Left ventricle myocardium inferior (tissue), 1 donor: ENCODE measurements at regions not wholly inside any gene's neighbourhood (a gene's known extent, or its start where the extent isn't known, plus 50 kb on each side); places are given as distances from the start of the nearest gene placed in this dataset.
A peak's percentile ranks its signal among the peaks of the same experiment; 100 is the strongest.

Source experiments
- DNase-seq: peaks from one replicate; pipeline ENCODE4 v3.0.0-alpha.2; 2020
- H3K27ac ChIP-seq: fragments of 200-600 bp; replicated peaks from 2 replicates; pipeline ENCODE4 v1.8.0; 2021
- H3K27me3 ChIP-seq: fragments of 200-600 bp; 2 replicates; pipeline ENCODE4 v1.8.0; 2021; ENCODE audit warnings: low read depth
- H3K36me3 ChIP-seq: fragments of 200-600 bp; 2 replicates; pipeline ENCODE4 v1.8.0; 2021
- H3K4me1 ChIP-seq: fragments of 200-600 bp; 2 replicates; pipeline ENCODE4 v1.8.0; 2021
- H3K4me3 ChIP-seq: fragments of 200-600 bp; 2 replicates; pipeline ENCODE4 v1.8.0; 2021; ENCODE audit warnings: mild to moderate bottlenecking, moderate library complexity
- H3K9me3 ChIP-seq: fragments of 200-600 bp; replicated peaks from 2 replicates; pipeline ENCODE4 v1.8.0; 2021
- intact Hi-C: fragments of 100-400 bp; cut with micrococcal nuclease; formaldehyde crosslinking; loops from one replicate; pipeline ENCODE4 v1.11.0; 2022
- TF ChIP-seq, protein P1 (sequence below): fragments of 200-600 bp; IDR thresholded peaks from 2 replicates; pipeline ENCODE4 v1.8.0; 2021; ENCODE audit warnings: antibody characterized with exemption, mild to moderate bottlenecking, borderline replicate concordance
- donor health status: DM: no; HTN: yes; CAD: no; lungs with severe emphysema.

- H3K36me3 ChIP-seq, result no peaks in the 10 kb centered on the region
- H3K9me3 ChIP-seq, result peaks cover 5% of the 10 kb centered on the region
- no peak overlapping the region for H3K27ac ChIP-seq
- H3K27me3 ChIP-seq, result no peaks in the 10 kb centered on the region
- TF ChIP-seq, protein P1, sequence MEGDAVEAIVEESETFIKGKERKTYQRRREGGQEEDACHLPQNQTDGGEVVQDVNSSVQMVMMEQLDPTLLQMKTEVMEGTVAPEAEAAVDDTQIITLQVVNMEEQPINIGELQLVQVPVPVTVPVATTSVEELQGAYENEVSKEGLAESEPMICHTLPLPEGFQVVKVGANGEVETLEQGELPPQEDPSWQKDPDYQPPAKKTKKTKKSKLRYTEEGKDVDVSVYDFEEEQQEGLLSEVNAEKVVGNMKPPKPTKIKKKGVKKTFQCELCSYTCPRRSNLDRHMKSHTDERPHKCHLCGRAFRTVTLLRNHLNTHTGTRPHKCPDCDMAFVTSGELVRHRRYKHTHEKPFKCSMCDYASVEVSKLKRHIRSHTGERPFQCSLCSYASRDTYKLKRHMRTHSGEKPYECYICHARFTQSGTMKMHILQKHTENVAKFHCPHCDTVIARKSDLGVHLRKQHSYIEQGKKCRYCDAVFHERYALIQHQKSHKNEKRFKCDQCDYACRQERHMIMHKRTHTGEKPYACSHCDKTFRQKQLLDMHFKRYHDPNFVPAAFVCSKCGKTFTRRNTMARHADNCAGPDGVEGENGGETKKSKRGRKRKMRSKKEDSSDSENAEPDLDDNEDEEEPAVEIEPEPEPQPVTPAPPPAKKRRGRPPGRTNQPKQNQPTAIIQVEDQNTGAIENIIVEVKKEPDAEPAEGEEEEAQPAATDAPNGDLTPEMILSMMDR, result no peak
- intact Hi-C loops, result no loop called here
- H3K4me3 ChIP-seq, result no peak overlapping the region
- H3K4me1 ChIP-seq, result no peaks in the 10 kb centered on the region
- no peak for DNase-seq
Measured at GRCh38 chr3:61454801-61455200, 106.6 kb upstream of the PTPRG start.

DNA sequence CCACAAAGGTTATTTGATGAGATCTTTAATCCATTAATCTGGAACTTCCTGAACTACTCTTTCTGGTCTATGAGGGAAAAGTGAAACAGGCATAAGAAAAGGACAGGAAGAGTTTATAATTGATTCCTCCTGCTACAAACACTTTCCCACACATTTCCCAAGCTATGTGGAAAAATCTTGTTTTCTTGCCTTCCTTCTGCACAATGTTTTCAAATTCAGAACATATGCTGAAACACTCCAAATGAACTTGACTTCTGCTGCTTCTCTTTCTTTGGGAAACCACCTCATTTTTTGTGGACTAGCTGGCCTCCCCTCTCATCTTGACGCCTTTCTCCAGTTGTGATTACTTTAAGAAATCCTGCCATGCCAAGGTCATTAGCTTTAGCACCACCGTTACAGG, 100.7 kb upstream of the PTPRG start:
- peaks cover 5% of the 10 kb centered on the region for H3K4me1 ChIP-seq
- H3K4me3 ChIP-seq, result no peak overlapping the region
- no peak overlapping the region for H3K27ac ChIP-seq
- H3K27me3 ChIP-seq, result no peaks in the 10 kb centered on the region
- no peaks in the 10 kb centered on the region for H3K36me3 ChIP-seq
- intact Hi-C loops, result no loop called here
- TF ChIP-seq, protein P1, result no peak
- DNase-seq, result no peak
- H3K9me3 ChIP-seq, result peaks cover 10% of the 10 kb centered on the region

DNA sequence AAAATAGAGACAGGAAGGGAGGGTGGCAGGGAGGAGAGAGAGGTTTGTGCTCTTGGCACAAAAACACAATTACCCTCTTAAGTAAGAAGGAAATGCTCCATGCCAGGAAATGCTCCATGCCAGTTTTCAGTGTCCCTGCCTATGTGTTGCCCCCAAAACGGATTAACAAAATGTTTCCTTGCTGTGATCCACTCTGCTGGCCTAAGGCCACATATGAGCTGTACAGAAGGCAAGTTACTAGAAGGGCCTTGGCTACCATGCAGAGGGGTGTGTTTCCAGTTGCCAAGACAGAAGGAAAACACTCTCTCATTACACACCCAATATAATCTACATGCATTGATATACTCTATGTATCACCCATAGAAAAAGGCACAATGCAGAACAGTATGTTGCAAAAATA, 98.2 kb upstream of the PTPRG start:
- DNase-seq, result no peak
- peaks cover 5% of the 10 kb centered on the region for H3K4me1 ChIP-seq
- H3K27ac ChIP-seq, result no peak overlapping the region
- TF ChIP-seq, protein P1, result no peak
- H3K4me3 ChIP-seq, result no peak overlapping the region
- no peaks in the 10 kb centered on the region for H3K27me3 ChIP-seq
- H3K36me3 ChIP-seq, result no peaks in the 10 kb centered on the region
- H3K9me3 ChIP-seq, result peaks cover 6% of the 10 kb centered on the region
- intact Hi-C loops, result no loop called here

DNA sequence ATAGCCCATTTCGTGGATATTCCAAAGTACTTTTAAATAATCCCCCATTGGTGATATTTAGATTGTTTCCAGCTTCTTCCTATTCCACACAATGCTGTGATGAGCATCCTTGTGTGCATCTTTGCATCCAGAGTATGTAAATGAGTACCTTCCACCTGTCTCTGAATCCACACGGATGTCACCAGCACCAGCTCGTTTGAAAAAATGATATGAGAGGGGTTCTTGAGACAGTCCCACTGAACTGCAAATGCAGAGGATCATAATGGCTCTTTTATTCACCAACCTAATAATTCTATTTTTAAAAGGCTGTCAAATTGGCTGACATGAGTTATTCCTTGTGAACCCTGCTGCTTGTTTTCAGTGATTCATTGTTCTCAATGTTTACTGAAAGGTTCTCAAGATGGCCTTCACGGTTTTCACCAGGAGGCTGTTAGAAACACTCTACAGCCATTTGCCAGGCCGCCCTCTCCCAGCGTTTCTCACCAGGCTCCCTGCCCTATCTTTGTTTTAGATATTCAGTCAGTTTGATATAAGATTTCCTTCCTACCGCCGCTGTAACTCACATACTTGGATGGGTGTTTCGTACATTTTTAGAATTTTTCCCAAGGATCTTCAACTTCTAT, 96.7 kb upstream of the PTPRG start:
- H3K9me3 ChIP-seq, result peaks cover 6% of the 10 kb centered on the region
- intact Hi-C loops, result no loop called here
- no peaks in the 10 kb centered on the region for H3K36me3 ChIP-seq
- no peaks in the 10 kb centered on the region for H3K27me3 ChIP-seq
- peaks cover 5% of the 10 kb centered on the region for H3K4me1 ChIP-seq
- H3K27ac ChIP-seq, result no peak overlapping the region
- H3K4me3 ChIP-seq, result no peak overlapping the region
- TF ChIP-seq, protein P1, result no peak
- no peak for DNase-seq

- TF ChIP-seq, protein P1, result no peak
- Histone ChIP-seq H3K36me3 (no peaks in the 10 kb centered on the region), H3K4me3 (no peak overlapping the region), H3K27ac (no peak overlapping the region), H3K4me1 (peaks cover 5% of the 10 kb centered on the region), H3K27me3 (no peaks in the 10 kb centered on the region), H3K9me3 (peaks cover under 1% of the 10 kb centered on the region)
- peak; percentile 9 for DNase-seq
- intact Hi-C loops, result no loop called here
Measured at GRCh38 chr3:61466357-61466756, 95.0 kb upstream of the PTPRG start.
